ENCODE measurements at regions not wholly inside any gene's neighbourhood (a gene's known extent, or its start where the extent isn't known, plus 50 kb on each side); places are given as distances from the start of the nearest gene placed in this dataset.

- CTCF ChIA-PET = no interaction called here
- POLR2A ChIA-PET = no interaction called here
- intact Hi-C loops (cut with micrococcal nuclease) = no loop called here
- Histone ChIP-seq H3K27me3 (ENCODE audit: control insufficient read depth in 2 of 2, insufficient read depth in 2 of 2, low read length in 2 of 2) (no peaks in the 10 kb centered on the region), H3K9me3 (replicated peaks; ENCODE audit: control insufficient read depth, insufficient read depth, low read length) (no peaks in the 10 kb centered on the region), H3K79me2 (ENCODE audit: control insufficient read depth, insufficient read depth, low read length) (no peaks in the 10 kb centered on the region), H2AFZ (ENCODE audit: low read depth, low read length) (no peak overlapping the region), H3K4me2 (ENCODE audit: insufficient read depth, low read length) (no peak overlapping the region), H3K36me3 (ENCODE audit: control insufficient read depth in 2 of 2, extremely low read depth in 1 of 2, insufficient read depth in 2 of 2, low read length in 2 of 2) (no peaks in the 10 kb centered on the region), H3K4me1 (ENCODE audit: control insufficient read depth, extremely low read depth, insufficient read depth, low read length) (no peaks in the 10 kb centered on the region), H3K27ac (ENCODE audit: insufficient read depth, low read depth, low read length) (no peak overlapping the region), H4K20me1 (replicated peaks; ENCODE audit: control insufficient read depth, extremely low read depth, insufficient read depth, low read length) (no peaks in the 10 kb centered on the region), H3K9me1 (replicated peaks; ENCODE audit: control insufficient read depth, extremely low read depth, insufficient read depth, low read length) (no peaks in the 10 kb centered on the region), H3K9ac (replicated peaks; ENCODE audit: extremely low read depth, insufficient read depth, low read length) (no peak overlapping the region), H3K4me3 (replicated peaks in 1 of 3; ENCODE audit: insufficient read depth in 1 of 3, low read depth in 1 of 3, low read length in 3 of 3) (no peak overlapping the region)
- BruUV-seq (replicated peaks) = no TSS peak
- no peak for FAIRE-seq
- TF ChIP-seq POLR2AphosphoS5 (IDR thresholded peaks at IDR 0.05; ENCODE audit: insufficient read depth, low read depth, low read length) (no peak), EZH2 (IDR thresholded peaks at IDR 0.05; ENCODE audit: borderline replicate concordance, low read depth, low read length, severe bottlenecking) (no peak), GATA2 (IDR thresholded peaks at IDR 0.05; ENCODE audit: insufficient read depth, insufficient read length, low read depth, low read length) (no peak), FOS (IDR thresholded peaks at IDR 0.05; ENCODE audit: borderline replicate concordance, insufficient read depth, low read length) (no peak), CTCF (IDR thresholded peaks at IDR 0.05; ENCODE audit: extremely low read depth in 1 of 2, insufficient read depth in 1 of 2, low read depth in 1 of 2, low read length in 2 of 2) (no peak), MYC (IDR thresholded peaks at IDR 0.05; ENCODE audit: low read depth, low read length) (no peak), POLR2A (IDR thresholded peaks at IDR 0.05; ENCODE audit: low read depth, low read length) (no peak)
- TF ChIP-seq, protein P1, sequence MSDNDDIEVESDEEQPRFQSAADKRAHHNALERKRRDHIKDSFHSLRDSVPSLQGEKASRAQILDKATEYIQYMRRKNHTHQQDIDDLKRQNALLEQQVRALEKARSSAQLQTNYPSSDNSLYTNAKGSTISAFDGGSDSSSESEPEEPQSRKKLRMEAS (IDR thresholded peaks at IDR 0.05; ENCODE audit: insufficient read depth, insufficient read length) = no peak
- no peak for DNase-seq (ENCODE audit: low read depth, low spot score)
- dilution Hi-C loops (cut with MboI; ENCODE audit: extremely low pct_ligation_motif_present, low sequenced_read_pairs) = no loop called here
These were observed 206.6 kb upstream of the LRATD1 start for GRCh38 chr2:14425869-14426268.

All from endothelial cell of umbilical vein (primary cell).